GM21367 (cell line): ENCODE measurements at regions not wholly inside any gene's neighbourhood (a gene's known extent, or its start where the extent isn't known, plus 50 kb on each side); places are given as distances from the start of the nearest gene placed in this dataset.
"Not testable (repeated sequence)": the region's sequence is repeated elsewhere in the genome, so short reads cannot be mapped to it uniquely, and the experiment has no call there.

Source experiments
- ATAC-seq: cut with Tn5 transposase; IDR thresholded peaks from one replicate; pipeline ENCODE4 v1.9.1; 2021; ENCODE audit not compliant: unreplicated experiment

DNA sequence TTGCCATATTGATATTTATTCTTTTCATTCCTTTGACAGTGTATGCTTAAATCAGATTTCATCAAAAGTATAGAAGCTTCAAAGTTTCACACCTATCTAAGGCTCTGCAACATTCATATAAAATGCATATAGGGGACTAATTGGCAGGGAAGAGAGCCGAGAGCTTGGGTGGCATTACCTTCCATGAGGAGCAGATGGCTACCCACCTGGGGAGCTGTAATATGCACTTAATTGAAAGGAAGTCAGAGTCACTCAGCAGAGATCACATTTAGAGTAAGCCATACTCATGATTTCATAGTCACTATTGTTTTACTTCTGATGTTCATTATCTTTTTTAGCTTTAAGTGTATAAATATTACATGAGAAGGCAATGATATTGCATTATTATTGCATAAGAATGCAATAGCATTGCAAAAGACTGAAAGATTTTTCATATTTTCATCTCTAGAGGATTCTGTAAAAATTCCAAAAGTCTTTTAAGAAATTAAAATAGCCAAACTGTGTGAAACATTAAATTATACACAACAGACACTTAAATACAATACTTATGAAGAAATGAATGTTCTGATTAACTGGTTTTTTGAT, 1305.2 kb downstream of the EPHA7 start:
- ATAC-seq, result no peak

DNA sequence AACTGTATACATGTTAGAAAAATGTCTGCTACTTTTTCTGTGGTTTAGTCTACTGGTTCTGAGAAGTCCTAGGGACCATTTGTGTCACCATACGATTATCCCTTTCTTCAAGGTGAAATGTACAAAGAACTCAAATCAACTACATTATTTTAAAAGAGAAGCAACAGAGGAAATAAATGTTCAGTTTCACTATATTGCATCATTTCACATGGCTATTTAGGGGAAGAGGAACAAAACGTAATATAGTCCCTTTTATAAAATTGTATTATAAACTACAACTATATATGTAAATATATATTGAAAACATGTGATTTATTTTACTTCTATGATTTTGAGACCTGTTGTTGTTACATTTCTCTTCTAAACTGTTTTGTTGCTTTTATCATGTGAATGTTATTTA, 1308.0 kb downstream of the EPHA7 start:
- no peak for ATAC-seq

DNA sequence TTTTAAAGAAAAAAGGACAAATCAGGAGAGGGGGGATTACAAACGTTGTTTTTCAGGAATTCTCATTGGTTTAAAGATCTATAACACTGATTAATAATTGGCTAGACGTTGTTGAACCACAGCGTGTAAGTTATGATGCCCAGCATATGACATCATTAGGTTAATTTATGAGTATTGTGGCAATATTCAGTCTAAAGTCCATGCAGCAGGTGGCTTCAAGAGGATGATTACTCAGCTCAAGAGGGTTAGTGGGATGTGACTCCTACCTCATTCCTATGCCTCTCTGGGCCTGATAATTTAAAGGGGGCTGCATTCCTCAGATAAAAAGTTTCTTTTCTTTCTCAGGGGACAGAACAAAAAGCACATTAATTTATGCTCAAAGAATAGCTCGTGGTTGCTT, 1309.0 kb downstream of the EPHA7 start:
- no peak for ATAC-seq

DNA sequence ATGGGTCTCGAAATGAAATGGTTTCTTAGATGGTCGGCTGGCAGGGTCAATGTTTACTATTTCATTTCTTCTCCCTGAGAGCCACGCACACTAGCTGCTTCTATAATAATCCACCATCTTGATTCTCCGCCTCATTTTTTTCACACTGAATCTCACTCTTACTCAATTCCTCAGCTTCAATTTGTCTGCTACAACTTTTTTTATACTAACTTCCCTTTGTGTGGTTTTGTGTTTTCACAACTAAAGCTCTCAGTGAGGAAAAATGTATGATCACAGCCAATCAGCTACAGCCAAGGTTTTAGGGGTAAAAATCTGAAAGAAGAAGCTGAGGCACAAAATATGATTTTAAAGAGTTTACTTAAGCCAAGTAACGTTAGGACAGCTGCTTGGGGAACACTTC, 1309.4 kb downstream of the EPHA7 start:
- ATAC-seq, result no peak

DNA sequence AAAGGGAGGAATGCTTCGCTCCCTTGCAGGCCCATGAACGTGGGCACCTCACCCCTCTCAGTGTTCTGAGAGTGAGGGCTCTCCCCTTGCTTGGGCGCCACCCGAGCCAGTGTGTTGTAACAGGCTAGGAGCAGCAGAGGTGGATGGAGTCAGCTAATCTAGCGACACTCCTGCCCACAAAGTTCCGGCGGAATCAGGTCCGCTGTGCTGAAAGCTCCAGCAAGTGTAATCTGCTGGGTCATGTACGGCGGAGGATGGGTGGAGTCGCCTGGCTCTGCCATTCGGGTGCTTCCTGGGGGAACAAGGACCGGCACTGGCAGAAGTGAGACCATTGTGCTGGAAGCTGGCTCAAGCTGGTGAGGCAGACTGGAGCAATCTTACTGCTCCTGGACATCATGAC, 1310.1 kb downstream of the EPHA7 start:
- ATAC-seq, result no peak

DNA sequence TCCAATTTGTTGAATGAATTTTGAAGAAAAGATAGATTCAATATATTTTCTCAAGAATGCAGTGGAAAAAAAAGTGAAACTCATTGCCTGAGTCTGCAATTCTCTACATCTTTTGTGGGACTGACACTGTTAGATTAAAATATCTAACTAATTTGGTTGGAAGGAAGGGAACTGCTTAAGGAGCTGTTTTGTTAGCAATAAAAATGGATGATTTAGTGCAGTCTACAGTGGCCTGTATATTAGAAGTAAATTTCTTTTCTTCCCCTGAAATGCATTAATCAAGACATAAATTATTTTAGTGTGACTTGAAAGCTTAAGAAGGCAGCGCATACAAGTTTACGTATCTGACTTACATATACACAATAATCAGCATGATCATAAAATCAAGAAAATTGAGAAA, 1332.6 kb downstream of the EPHA7 start:
- ATAC-seq, result no peak

DNA sequence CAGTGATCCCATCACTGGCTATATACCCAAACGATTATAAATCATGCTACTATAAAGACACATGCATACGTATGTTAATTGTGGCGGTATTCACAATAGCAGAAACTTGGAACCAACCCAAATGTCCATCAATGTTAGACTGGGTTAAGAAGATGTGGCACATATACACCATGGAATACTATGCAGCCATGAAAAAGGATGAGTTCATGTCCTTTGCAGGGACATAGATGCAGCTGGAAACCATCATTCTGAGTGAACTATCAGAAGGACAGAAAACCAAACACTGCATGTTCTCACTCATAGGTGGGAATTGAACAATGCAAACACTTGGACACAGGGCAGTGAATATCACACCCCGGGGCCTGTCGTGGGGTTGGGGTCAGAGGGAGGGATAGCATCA, 1335.4 kb downstream of the EPHA7 start:
- ATAC-seq, result not testable (repeated sequence)

DNA sequence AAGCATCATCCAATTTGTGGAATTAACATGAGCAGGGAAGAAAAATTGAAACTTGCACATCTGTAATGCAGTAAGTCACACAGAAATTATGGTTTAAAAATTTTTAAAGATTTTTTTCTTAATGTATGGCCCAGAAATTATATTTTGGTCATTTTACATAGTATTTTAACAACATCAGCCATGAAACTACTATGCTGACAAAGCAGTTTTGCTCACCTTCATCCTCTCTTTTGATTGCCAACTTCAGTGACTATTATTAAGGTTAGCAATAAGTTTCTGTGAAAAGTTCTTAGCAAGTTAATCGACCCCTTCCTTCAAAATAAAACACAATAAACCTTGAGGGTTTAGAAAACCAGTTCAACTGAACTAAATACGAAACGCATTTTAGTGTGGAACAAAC, 1347.0 kb downstream of the EPHA7 start:
- no peak for ATAC-seq

DNA sequence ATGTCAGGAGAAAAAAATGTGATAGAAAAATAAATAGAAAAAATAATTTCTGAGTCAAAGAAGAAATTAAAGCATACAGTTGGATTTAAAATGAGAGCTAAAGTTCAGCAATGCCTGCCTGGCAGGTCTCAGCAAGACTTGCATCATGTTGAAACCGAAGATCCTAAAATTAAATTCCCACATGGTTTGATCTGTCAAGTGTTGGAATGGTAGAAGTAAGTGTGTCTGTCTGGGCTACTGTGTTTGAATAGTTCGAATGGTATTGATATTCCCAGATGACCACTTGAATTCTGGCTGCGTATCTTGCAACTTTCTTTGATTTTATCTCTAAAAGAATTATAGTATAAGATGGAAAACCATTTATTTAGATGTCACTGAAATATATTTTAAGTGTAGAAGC, 1349.6 kb downstream of the EPHA7 start:
- ATAC-seq, result no peak

DNA sequence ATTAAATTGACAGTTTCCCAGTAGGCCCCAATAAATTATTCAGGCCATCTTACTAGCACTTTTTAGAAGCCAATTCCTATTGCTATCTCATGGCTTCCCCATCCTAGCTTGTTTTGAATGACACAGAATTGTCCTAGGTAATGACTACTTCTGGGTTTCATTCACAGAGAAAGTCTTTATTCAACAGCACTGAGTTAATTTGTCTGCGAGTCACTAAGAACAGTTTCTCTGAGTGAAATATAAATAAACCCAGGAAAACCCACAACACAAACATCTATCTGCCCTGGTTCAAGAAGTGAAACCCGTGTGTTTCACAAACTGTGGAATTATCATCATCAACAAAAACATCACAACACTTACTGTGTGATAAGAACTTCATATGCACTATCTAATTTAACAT, 1366.8 kb downstream of the EPHA7 start:
- no peak for ATAC-seq

DNA sequence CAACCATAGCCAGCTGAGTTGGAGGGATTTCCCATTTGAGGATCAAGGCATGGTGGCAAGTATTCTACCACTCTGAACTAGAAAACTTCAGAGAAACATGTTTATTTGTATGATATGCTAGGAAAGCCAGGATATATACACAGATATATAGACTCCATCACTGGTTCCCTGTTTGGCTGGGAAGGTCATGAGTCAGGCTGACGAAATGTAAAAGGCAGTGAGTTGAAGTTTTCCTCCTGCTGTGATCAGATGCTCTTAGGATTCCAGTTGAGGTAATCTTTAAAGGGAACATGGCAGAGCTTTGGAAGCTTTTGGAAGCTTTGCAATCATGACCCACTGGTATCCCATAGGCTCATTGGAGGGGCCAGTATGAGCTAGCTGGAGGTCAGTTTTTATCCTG, 1369.1 kb downstream of the EPHA7 start:
- ATAC-seq, result no peak

DNA sequence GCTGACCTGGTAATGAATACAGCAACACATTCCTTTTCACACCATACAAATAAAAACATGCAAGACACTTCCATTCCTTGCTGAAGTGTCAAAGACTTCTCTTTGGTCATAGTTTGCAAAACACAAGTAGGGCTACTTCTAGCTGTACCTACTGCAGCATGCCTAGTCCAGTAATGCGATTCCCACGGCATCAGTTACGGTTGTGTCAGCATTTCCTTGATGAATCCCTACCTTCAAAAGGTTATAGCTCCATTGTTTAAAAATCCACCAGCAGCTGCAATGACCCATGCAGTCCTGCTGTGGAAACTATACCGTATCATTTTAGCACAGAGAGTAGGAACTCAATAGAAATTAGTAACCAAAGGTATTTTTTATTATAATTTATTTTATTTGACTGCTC, 1371.5 kb downstream of the EPHA7 start:
- no peak for ATAC-seq

DNA sequence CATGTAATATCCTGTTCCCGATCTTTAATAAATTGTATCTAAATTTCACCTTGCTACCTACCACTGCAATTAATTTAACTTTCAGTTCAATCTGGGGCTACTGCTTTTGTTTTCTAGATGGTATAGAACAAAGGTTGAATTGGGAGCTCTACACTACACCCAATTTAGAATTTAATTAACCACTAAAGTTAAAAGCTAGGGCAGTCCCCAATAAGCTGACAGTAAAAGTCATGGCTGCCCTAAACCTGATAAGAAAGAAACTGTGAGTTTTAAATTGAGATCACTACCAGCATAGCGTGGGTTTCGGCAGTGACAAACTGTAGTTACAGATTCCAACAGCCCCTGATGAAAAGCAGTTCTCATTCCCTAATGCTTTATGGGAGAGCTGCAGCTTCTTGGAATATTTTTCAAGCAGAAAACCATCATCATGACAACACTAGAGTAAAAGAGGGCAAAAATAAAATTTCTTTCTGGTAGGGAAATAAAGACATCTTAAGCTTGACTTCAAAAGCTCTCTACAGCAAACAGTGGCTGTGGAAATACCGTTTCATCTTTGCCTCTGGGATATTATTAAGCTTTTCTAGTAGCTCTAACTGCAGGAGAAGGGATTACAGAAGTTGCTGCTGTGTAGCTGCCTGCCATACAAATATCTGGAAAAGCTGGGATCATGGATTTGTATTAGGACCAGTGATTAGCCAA, 1372.1 kb downstream of the EPHA7 start:
- ATAC-seq, result no peak

DNA sequence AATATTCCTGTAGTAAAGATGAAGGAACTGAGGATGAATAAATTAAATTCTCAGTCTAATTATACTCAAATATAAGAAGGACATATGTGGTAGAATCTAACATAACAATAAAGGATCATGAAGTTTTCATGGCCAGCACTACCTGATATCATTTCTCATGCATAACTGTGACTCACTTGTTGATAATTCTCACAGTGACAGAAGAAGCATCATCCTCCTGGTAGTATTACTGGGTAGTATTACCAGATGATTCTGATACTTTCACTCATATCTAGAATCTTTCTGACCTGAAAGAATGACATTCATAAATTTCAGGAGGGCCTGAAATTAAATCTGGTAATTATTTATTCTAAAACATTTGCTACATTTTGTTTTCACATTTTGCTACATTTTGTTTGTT, 1375.0 kb downstream of the EPHA7 start:
- no peak for ATAC-seq

DNA sequence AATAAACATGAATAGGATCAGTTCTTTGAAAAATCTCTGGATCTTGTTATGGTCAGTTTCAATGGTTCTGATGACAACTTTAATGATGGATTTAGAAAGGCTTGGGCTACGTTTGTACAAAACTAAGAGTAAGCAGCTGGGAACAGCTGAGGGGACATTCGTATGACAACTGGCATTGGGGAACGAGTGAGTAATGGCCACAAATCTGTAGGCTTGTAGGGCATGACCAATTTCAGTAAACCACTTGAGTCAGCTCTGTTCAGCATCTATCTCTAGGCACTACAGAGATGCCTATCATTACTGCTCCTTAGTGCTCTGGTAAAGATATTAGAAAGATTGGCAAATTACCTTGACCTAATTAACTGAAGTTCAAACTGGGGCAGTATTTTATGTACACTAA, 1375.6 kb downstream of the EPHA7 start:
- ATAC-seq, result no peak

DNA sequence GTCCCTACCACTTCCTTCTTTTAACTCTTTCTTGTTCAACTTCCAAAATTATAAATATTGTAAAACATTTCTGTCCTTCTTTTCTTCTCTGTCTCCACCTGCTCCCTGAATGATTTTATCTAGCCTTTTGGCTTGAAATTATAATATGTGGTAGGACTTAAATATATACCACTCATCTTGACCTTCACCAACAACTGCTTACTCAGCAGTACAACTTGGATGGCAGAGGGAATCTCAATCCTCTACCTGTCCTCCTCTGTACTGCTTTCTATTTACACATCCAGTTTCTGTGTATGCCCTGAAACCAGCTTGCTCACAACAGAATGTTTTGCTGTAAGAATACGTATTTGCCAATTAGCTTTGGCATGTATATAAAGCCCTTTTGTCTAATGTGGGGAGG, 1392.5 kb downstream of the EPHA7 start:
- ATAC-seq, result no peak

DNA sequence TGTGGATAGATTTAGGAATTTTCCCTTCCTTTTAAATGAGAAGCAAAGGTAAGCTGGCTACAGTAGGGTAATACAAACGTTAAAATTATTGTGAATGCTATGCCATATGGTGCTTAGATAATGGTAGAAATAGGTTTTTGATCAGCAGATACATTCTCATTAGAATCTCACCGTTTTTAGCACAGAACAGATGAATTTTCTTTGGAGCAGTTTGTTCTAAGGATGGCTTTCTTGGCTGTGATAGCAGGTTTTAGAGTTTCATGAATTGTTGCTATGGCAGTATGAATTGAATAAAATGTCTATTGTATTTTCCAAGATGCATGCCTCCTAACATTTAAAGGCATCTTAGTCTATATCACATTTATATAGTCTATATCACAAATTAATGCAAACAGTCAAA, 1394.5 kb downstream of the EPHA7 start:
- ATAC-seq, result no peak

DNA sequence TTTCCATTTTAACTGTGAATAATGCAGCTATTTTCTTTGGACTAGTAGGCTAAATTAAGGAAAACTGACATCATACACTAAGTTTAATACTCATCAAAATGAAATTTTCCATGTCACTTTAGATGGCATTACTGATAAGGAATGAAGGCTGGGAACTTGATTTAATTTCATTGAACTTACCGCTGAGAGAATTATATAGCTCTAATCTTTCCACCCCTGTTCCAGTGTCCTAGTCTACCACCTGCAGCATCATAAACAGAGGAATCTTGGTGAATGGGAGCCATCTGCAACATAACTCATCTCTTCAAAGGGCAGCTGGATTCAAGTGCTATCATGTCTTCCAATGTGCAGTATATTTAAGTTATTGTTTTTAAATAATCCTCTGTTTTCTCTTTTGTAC, 1395.2 kb downstream of the EPHA7 start:
- no peak for ATAC-seq

DNA sequence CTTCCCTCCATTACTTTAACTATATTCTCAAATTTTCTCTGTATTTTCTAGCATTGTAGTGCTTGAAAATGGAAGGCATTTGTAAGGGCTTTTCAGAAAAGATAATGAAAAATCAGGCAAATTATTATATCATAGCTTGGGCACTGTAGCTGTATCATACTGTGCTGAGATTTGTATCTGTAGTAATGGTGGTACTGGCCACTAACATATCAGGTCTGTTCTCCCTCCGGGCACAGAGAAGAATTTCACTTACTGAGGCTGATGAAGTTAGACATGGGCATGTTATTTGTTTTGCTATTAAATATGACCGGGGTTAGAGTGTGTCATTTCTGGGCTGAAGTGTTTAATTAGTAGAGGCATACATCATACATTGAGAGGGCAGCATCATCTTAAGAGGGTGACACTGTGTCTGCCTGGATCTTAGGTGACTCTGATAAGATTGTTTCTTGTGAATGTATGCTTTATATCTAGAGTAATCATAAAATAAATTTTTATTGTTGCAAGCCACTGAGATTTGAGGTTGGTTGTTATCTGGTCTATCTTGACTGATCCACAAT, 1395.9 kb downstream of the EPHA7 start:
- no peak for ATAC-seq

DNA sequence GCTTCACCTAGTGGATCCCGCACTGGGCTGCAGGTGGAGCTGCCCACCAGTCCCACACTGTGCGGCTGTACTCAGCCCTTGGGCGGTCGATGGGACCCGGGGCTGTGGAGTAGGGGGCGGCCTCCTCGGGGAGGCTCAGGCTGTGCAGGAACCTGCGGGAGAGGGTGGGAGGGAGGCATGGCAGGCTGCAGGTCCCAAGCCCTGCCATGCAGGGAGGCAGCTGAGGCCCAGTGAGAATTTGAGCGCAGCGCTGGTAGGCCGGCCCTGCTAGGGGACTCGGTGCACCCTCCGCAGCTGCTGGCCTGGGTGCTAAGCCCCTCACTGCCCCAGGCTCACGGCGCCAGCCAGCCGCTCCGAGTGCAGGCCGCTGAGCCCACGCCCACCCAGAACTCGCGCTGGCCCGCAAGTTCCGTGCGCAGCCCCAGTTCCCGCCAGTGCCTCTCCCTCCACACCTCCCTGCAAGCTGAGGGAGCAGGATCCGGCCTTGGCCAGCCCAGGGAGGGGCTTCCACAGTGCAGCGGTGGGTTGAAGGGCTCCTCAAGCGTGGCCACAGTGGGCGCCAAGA, 1407.6 kb downstream of the EPHA7 start:
- no peak for ATAC-seq

DNA sequence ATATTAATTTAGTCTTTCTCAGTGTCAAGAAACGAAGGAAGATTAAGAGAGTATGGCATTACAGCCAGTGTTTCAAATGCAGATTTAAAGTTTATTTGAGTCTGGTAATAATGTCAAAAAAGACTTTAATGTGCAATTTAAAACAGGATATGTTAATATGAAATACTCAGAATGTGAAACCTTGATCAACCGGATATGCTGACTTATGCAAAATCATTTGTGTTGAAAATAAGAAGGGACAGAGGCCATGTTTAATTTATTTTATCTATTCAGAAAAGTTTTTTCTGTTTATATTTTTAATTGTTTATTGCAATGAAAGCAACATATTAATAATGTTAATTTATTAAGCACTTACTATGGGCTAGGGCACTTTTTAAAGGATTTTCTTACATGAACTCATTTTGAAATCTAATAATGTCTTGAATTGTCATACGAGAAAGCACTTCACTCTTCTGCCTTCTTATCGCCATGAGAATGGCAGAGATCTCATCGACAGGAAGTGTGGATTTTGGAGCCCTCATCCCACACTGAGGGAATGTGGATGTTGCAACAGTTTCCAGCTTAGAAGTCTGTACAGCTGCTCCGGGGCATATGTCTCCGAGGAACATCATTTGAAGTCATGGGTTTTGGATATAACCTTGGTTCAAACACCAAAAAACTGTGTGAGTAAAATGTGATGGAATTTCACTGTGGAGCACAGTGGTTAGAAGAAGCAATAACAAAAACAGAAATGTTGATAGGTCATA, 1410.4 kb downstream of the EPHA7 start:
- no peak for ATAC-seq

DNA sequence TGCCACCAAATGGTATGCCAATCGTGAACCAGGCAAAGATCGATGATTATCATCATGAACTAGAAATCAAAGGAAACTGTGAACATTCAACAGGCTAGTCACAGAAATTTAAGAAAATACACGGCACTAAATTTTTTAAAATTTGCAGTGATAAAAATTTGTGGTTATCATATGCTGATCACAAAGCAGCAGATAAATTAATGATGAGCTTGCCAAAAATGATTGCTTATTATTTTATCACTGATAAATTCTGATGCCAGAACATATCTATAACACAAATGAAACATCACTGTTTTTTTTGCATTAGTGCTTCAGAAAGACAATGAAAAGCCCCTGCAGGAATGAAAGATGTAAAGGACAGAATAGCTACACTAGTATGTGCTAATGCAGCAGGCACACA, 1413.2 kb upstream of the MAP3K7 start:
- no peak for ATAC-seq
